H9 (cell line): ENCODE measurements at regions not wholly inside any gene's neighbourhood (a gene's known extent, or its start where the extent isn't known, plus 50 kb on each side); places are given as distances from the start of the nearest gene placed in this dataset.

Experiments
- DNase-seq: peaks from one replicate; pipeline ENCODE4 v3.0.0-alpha.2; 2017
- H2AFZ ChIP-seq: one replicate; pipeline ENCODE4 v1.6.1; 2013; ENCODE audit warnings: mild to moderate bottlenecking, low read length, control low read depth, moderate library complexity
- H2AK5ac ChIP-seq: 2 replicates; pipeline ENCODE4 v1.6.1; 2013; ENCODE audit warnings: low read length, control low read depth, mixed read lengths; ENCODE audit not compliant: insufficient read length
- H2BK120ac ChIP-seq: one replicate; pipeline ENCODE4 v1.6.1; 2013; ENCODE audit warnings: low read depth, mild to moderate bottlenecking, low read length, control low read depth, inconsistent platforms; ENCODE audit not compliant: poor library complexity, severe bottlenecking
- H2BK12ac ChIP-seq: 2 replicates; pipeline ENCODE4 v1.6.1; 2013; ENCODE audit warnings: low read length, control low read depth, mixed read lengths, low read depth; ENCODE audit not compliant: insufficient read length
- H2BK15ac ChIP-seq: 2 replicates; pipeline ENCODE4 v1.6.1; 2013; ENCODE audit warnings: low read depth, low read length, control low read depth
- H2BK20ac ChIP-seq: one replicate; pipeline ENCODE4 v1.6.1; 2013; ENCODE audit warnings: low read depth, mild to moderate bottlenecking, low read length, control low read depth, inconsistent platforms; ENCODE audit not compliant: poor library complexity, severe bottlenecking
- H2BK5ac ChIP-seq: 2 replicates; pipeline ENCODE4 v1.6.1; 2013; ENCODE audit warnings: low read length, control low read depth, mixed read lengths; ENCODE audit not compliant: insufficient read length
- H3K14ac ChIP-seq: 2 replicates; pipeline ENCODE4 v1.6.1; 2013; ENCODE audit warnings: low read length, control low read depth; ENCODE audit not compliant: insufficient read depth
- H3K18ac ChIP-seq: 2 replicates; pipeline ENCODE4 v1.6.1; 2013; ENCODE audit warnings: low read depth, mild to moderate bottlenecking, mixed read lengths, low read length, control low read depth; ENCODE audit not compliant: insufficient read length
- H3K23ac ChIP-seq: 2 replicates; pipeline ENCODE4 v1.6.1; 2013; ENCODE audit warnings: low read length, control low read depth, mixed read lengths, low read depth; ENCODE audit not compliant: insufficient read length
- H3K23me2 ChIP-seq: 2 replicates; pipeline ENCODE4 v1.6.1; 2013; ENCODE audit warnings: low read depth, mild to moderate bottlenecking, mixed read lengths, low read length, control low read depth; ENCODE audit not compliant: insufficient read length, poor library complexity, severe bottlenecking
- H3K27ac ChIP-seq: 2 replicates; pipeline ENCODE4 v1.5.1; 2013; ENCODE audit warnings: low read length, control low read depth, mixed read lengths, low read depth; ENCODE audit not compliant: insufficient read length
- H3K27me3 ChIP-seq: 2 replicates; pipeline ENCODE4 v1.6.1; 2013; ENCODE audit warnings: low read length, control low read depth, inconsistent platforms; ENCODE audit not compliant: insufficient read depth
- H3K4ac ChIP-seq: 2 replicates; pipeline ENCODE4 v1.6.1; 2013; ENCODE audit warnings: low read depth, mild to moderate bottlenecking, control low read depth, inconsistent platforms, low read length, moderate library complexity
- H3K4me1 ChIP-seq: 2 replicates; pipeline ENCODE4 v1.6.1; 2013; ENCODE audit warnings: low read length, control low read depth, inconsistent platforms; ENCODE audit not compliant: insufficient read depth
- H3K4me2 ChIP-seq: 2 replicates; pipeline ENCODE4 v1.6.1; 2013; ENCODE audit warnings: low read length, control low read depth, mixed read lengths; ENCODE audit not compliant: insufficient read length, insufficient read depth
- H3K56ac ChIP-seq: 2 replicates; pipeline ENCODE4 v1.6.1; 2013; ENCODE audit warnings: low read depth, mild to moderate bottlenecking, mixed read lengths, low read length, control low read depth; ENCODE audit not compliant: insufficient read length
- H3K79me1 ChIP-seq: 2 replicates; pipeline ENCODE4 v1.6.1; 2013; ENCODE audit warnings: low read depth, mild to moderate bottlenecking, moderate library complexity, low read length, control low read depth, inconsistent platforms; ENCODE audit not compliant: insufficient read depth, poor library complexity, severe bottlenecking
- H3K79me2 ChIP-seq: 2 replicates; pipeline ENCODE4 v1.6.1; 2013; ENCODE audit warnings: low read length, control low read depth, inconsistent platforms; ENCODE audit not compliant: insufficient read depth
- H3K9ac ChIP-seq: 2 replicates; pipeline ENCODE4 v1.6.1; 2013; ENCODE audit warnings: low read length, control low read depth, mixed read lengths; ENCODE audit not compliant: insufficient read length; ENCODE audit errors: extremely low read depth
- H3K9me3 ChIP-seq: one replicate; pipeline ENCODE4 v1.6.1; 2013; ENCODE audit warnings: low read depth, low read length, inconsistent platforms; ENCODE audit not compliant: control insufficient read depth
- H3T11ph ChIP-seq: one replicate; pipeline ENCODE4 v1.6.1; 2013; ENCODE audit warnings: mild to moderate bottlenecking, low read length, control low read depth, inconsistent platforms
- H4K20me1 ChIP-seq: one replicate; pipeline ENCODE4 v1.6.1; 2013; ENCODE audit not compliant: control insufficient read depth, insufficient read length, insufficient read depth
- H4K5ac ChIP-seq: 2 replicates; pipeline ENCODE4 v1.6.1; 2013; ENCODE audit warnings: low read depth, mild to moderate bottlenecking, mixed read lengths, low read length, control low read depth; ENCODE audit not compliant: insufficient read length
- H4K8ac ChIP-seq: replicated peaks from 2 replicates; pipeline ENCODE4 v1.6.1; 2013; ENCODE audit warnings: low read length, control low read depth, mixed read lengths, low read depth; ENCODE audit not compliant: insufficient read length
- H4K91ac ChIP-seq: 2 replicates; pipeline ENCODE4 v1.6.1; 2013; ENCODE audit warnings: low read depth, mild to moderate bottlenecking, moderate library complexity, mixed read lengths, low read length, control low read depth; ENCODE audit not compliant: insufficient read length
- H3K27ac Mint-ChIP-seq, 3 experiments: 2 replicates in 2 of 3; 3 replicates in 1 of 3; pipeline ENCODE4 v1.8.0; 2020 to 2021; ENCODE audit warnings: mixed read lengths in 3 of 3, mild to moderate bottlenecking in 1 of 3, moderate library complexity in 1 of 3
- H3K27me3 Mint-ChIP-seq: 2 replicates; pipeline ENCODE4 v1.8.0; 2021; ENCODE audit warnings: low read depth, mild to moderate bottlenecking, moderate library complexity, mixed read lengths
- H3K36me3 Mint-ChIP-seq, 3 experiments: 2 replicates in 2 of 3; 3 replicates in 1 of 3; pipeline ENCODE4 v1.8.0; 2020 to 2021; ENCODE audit warnings: low read depth in 3 of 3, mixed read lengths in 3 of 3; ENCODE audit not compliant: insufficient read depth in 1 of 3
- H3K4me1 Mint-ChIP-seq, 2 experiments: 2 replicates each; pipeline ENCODE4 v1.8.0; 2020; ENCODE audit warnings: mixed read lengths in 2 of 2
- H3K4me3 Mint-ChIP-seq, 2 experiments: 2 replicates in 1 of 2; 3 replicates in 1 of 2; pipeline ENCODE4 v1.8.0; 2020 to 2021; ENCODE audit warnings: mild to moderate bottlenecking in 2 of 2, mixed read lengths in 2 of 2, moderate library complexity in 1 of 2
- H3K9me3 Mint-ChIP-seq, 2 experiments: 2 replicates in 1 of 2; 3 replicates in 1 of 2; pipeline ENCODE4 v1.8.0; 2020; ENCODE audit warnings: mild to moderate bottlenecking in 2 of 2, mixed read lengths in 2 of 2, moderate library complexity in 1 of 2
- CTCF ChIP-seq: fragments of 200-600 bp; sonication (generic); conservative IDR thresholded peaks from 3 replicates; pipeline ENCODE4 v1.8.0; 2021; ENCODE audit warnings: antibody characterized with exemption, mild to moderate bottlenecking
- WGBS: extraction: QIAGEN DNeasy Blood & Tissue Kit; methylation state at CpG from one replicate; pipeline ENCODE4 v1.1.7; 2013; ENCODE audit warnings: missing lambda C conversion rate, low lambda C conversion rate, mixed read lengths; ENCODE audit not compliant: insufficient read length; ENCODE audit errors: extremely low coverage; 5-methylcytosine and 5-hydroxymethylcytosine counted together

DNA sequence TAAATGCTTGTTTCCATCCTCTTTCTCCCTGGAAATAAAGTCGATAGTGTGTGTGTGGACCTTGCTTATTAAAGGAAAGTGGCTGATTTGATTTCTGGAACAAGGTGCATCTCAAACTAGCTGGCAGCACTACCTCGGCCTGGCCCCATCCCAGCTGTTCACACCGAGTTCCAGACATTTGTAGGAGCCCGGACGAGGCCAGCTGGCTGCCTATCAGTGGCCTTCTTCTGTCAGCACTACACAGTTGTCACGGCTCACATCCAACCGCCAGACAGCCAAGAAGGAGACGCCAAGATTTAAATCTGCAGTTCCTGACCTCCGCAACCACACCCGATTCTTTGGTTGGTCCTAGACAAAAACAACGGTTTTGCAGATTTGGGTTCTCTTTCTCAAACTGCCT lies 63.6 kb downstream of the PALM2AKAP2 start:
- H3T11ph ChIP-seq, result no peak overlapping the region
- H3K9me3 ChIP-seq, result no peaks in the 10 kb centered on the region
- no peak overlapping the region for H3K4me2 ChIP-seq
- H3K9ac ChIP-seq, result no peak overlapping the region
- H4K8ac ChIP-seq, result no peak overlapping the region
- no peak for TF ChIP-seq CTCF
- no peak overlapping the region for H2BK15ac ChIP-seq
- no peak overlapping the region for H3K18ac ChIP-seq
- H3K4me1 ChIP-seq, result no peaks in the 10 kb centered on the region
- H3K4ac ChIP-seq, result no peak overlapping the region
- no peaks in the 10 kb centered on the region for H4K20me1 ChIP-seq
- no peak for DNase-seq
- H3K27ac ChIP-seq, result no peak overlapping the region
- no CpG with 5 or more reads among the region's 11 CpGs for WGBS
- H3K4me1 Mint-ChIP-seq, result no peaks in the 10 kb centered on the region
- peaks cover 0 to 2% of the 10 kb centered on the region in 2 experiments; a peak in 3 of 5 replicates for H3K9me3 Mint-ChIP-seq
- no peak overlapping the region for H2BK12ac ChIP-seq
- no peak overlapping the region for H2AK5ac ChIP-seq
- H3K79me1 ChIP-seq, result no peaks in the 10 kb centered on the region
- no peak overlapping the region for H3K27ac Mint-ChIP-seq
- no peaks in the 10 kb centered on the region for H3K23me2 ChIP-seq
- H2AFZ ChIP-seq, result no peak overlapping the region
- no peaks in the 10 kb centered on the region; the same call in 1 of the 2 replicates for H3K27me3 Mint-ChIP-seq
- no peak overlapping the region for H2BK120ac ChIP-seq
- H3K56ac ChIP-seq, result no peak overlapping the region
- no peaks in the 10 kb centered on the region for H3K79me2 ChIP-seq
- H3K4me3 Mint-ChIP-seq, result no peak overlapping the region
- H4K91ac ChIP-seq, result no peak overlapping the region
- H3K36me3 Mint-ChIP-seq, result no peaks in the 10 kb centered on the region
- no peak overlapping the region for H3K23ac ChIP-seq
- H3K14ac ChIP-seq, result no peak overlapping the region
- H3K27me3 ChIP-seq, result no peaks in the 10 kb centered on the region
- no peak overlapping the region for H2BK20ac ChIP-seq
- no peak overlapping the region for H4K5ac ChIP-seq
- no peak overlapping the region for H2BK5ac ChIP-seq
